Erythroblast (primary cell): ENCODE measurements at regions not wholly inside any gene's neighbourhood (a gene's known extent, or its start where the extent isn't known, plus 50 kb on each side); places are given as distances from the start of the nearest gene placed in this dataset.

ENCODE experiments used
- GATA1 ChIP-seq: IDR thresholded peaks from 2 replicates; pipeline ENCODE4 v1.6.1; 2011; ENCODE audit warnings: low read depth, mild to moderate bottlenecking, control low read depth, low read length, moderate library complexity
- POLR2A ChIP-seq: IDR thresholded peaks from 2 replicates; pipeline ENCODE4 v1.6.1; 2011; ENCODE audit warnings: mild to moderate bottlenecking, low read length

- TF ChIP-seq POLR2A (no peak), GATA1 (no peak)
These were observed 408.1 kb downstream of the WDR72 start for GRCh38 chr15:53351373-53351772.
